Stimulated activated CD4-positive, alpha-beta T cell treated with anti-CD3 and anti-CD28 coated beads, TNF-alpha, amount 100 ng/mL, for 24 hours (primary cell): ENCODE measurements at regions not wholly inside any gene's neighbourhood (a gene's known extent, or its start where the extent isn't known, plus 50 kb on each side); places are given as distances from the start of the nearest gene placed in this dataset.

ENCODE experiments used
- DNase-seq, 3 experiments: peaks; one replicate each; pipeline ENCODE4 v3.0.0-alpha.2; 2020; ENCODE audit warnings: low read depth in 3 of 3

- DNase-seq: no peak
Measured at GRCh38 chr9:129330711-129331492, 152.8 kb upstream of the IER5L start.

- DNase-seq: peak in 1 of 3 experiments; percentile 30
Measured at GRCh38 chr9:129328355-129329042, 150.4 kb upstream of the IER5L start.

- no peak for DNase-seq
Measured at GRCh38 chr9:129327552-129328328, 149.7 kb upstream of the IER5L start.

GRCh38 chr9:129326061-129327005 lies 148.3 kb upstream of the IER5L start:
- no peak for DNase-seq

- no peak for DNase-seq
Measured at GRCh38 chr9:129324808-129325502, 146.9 kb upstream of the IER5L start.

- DNase-seq: no peak
Measured at GRCh38 chr9:129323999-129324553, 146.0 kb upstream of the IER5L start.

- no peak for DNase-seq
Measured at GRCh38 chr9:129323376-129323998, 145.4 kb upstream of the IER5L start.

- no peak for DNase-seq
Measured at GRCh38 chr9:129322641-129323375, 144.7 kb upstream of the IER5L start.

- DNase-seq: no peak
Measured at GRCh38 chr9:129322022-129322621, 144.1 kb upstream of the IER5L start.

- DNase-seq: no peak
Measured at GRCh38 chr9:129321286-129322021, 143.4 kb upstream of the IER5L start.

- DNase-seq: peak in 1 of 3 experiments; percentile 36
Measured at GRCh38 chr9:129320575-129321285, 142.7 kb upstream of the IER5L start.

- DNase-seq: no peak
Measured at GRCh38 chr9:129319938-129320481, 141.9 kb upstream of the IER5L start.

- no peak for DNase-seq
Measured at GRCh38 chr9:129319076-129319937, 141.2 kb upstream of the IER5L start.

- DNase-seq: no peak
Measured at GRCh38 chr9:129318121-129319075, 140.3 kb upstream of the IER5L start.
